NCI-H1694 treated with DMSO at 0.1 percent for 48 hours (cell line): ENCODE measurements at regions not wholly inside any gene's neighbourhood (a gene's known extent, or its start where the extent isn't known, plus 50 kb on each side); places are given as distances from the start of the nearest gene placed in this dataset.
"Not testable (repeated sequence)": the region's sequence is repeated elsewhere in the genome, so short reads cannot be mapped to it uniquely, and the experiment has no call there.

Source experiments
- DNase-seq: peaks from one replicate; lab custom pipeline; 2025; lab: John Stamatoyannopoulos, UW

DNA sequence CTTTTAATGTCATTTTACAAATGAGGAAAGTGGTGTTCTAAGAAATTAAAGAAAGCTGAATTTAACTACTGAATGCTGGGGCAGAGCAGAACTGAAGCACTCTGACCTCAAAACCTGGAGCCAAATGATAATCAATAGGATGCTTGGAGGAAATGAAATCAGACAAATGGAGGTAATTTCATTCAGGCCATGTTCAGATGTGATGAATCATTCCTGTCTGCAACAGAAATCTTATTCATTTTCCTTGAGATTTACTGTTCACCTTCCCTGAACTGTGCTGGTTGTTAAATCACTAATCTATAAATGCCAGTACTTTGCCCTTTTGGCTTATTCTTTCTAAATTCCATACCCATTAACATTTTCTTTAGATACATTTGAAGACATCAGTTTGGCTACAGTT lies 85.6 kb upstream of the SNX7 start:
- DNase-seq: no peak

DNA sequence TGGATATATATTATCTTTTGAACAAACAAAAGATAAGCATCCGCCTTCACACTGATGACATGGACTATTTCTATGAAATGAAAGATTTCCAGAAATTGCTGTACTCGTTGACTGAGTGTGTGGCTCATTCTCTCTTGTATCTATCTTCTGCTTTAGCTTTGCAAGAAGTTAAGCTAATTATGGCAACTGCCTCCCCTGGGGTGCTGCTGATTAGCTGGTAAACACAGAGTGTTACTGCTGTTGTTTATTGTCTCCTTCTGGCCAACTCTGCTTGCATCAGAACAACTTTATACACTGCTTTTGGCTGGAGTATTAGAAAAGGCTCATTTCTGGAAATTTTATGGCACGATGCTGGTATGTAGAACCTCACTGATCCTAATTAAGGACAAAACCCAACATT lies 95.6 kb upstream of the SNX7 start:
- no peak for DNase-seq

DNA sequence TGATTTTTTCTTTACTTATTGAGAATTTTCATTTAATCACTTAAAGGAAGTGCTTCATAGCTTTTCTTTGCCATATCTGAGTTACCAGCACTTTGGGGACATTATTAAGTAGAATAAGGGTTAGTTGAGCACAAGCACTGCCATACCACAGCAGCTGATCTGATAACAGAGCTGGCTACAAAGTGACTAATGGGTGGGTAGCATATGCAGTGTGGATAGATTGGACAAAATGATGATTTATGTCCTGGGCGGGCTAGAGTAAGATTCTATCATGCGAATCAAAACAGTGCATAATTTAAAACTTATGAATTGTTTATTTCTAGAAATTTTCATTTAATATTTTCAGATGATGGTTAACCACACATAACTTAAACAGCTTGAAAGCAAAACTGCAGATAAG lies 102.2 kb upstream of the SNX7 start:
- DNase-seq: no peak

DNA sequence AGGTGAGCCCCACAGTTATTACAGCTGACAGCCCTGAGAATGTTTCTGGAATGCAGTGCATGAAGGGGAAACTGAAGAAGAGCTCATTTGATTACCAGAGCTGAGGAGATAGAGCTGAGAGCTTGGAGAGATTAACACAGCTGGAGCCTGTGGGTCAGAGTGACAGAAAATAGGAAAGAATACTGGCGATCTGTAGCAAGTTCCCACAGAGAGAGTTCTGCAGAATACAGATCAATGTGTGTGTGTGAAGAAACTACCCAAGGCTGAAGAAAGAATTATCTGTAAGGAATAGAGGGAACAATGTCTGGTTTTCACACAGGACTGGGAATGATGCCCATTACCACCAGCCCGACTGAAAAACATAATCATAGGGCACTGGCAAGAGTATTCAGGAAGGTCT lies 103.6 kb upstream of the SNX7 start:
- DNase-seq: no peak

DNA sequence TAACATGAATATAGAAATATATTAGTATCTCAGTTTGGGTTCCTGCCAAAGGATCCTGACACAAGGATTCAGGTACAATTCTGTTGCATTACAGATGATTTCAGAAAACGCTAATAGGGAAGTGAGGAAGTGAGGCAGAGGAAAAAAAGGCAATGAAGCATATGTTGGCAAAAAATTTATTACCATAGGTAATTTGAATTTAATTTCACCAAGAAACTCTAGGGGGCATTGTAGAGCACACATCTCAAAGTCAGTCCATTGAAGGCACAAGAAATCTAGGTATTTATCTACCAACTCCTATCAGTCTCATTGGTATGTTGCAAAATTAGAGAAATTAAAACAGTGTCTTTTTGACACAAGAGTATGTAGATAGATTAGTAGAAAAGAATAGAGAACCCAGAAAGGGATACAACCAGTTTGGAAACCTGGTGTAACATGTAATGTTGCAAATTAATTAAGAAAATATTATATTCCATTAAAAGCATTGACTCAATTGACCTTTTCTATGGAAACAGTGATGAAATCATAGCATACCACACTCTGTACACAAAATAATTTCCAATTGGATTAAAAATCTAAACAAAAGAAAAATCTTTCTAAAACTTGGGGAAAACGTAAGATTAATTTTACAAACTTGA lies 104.9 kb upstream of the SNX7 start:
- DNase-seq: peak; percentile 8

DNA sequence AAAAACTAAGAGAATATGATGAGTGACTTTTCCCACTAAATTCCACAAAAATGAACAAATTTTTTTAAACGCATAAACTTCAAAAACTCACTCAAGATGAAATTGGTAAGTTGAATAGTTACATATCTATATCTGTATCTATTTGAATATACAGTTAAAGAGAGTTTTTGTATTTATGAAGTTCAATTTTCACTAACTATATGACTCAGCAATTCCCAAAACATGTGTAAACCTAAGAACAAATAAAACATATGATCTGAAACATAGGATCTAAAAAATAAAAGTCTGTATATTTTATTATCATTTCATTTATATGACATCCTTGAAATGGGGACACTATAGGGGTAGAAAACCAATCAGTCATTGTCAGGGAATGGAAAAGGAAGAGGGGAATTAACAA lies 105.7 kb upstream of the SNX7 start:
- DNase-seq: no peak

DNA sequence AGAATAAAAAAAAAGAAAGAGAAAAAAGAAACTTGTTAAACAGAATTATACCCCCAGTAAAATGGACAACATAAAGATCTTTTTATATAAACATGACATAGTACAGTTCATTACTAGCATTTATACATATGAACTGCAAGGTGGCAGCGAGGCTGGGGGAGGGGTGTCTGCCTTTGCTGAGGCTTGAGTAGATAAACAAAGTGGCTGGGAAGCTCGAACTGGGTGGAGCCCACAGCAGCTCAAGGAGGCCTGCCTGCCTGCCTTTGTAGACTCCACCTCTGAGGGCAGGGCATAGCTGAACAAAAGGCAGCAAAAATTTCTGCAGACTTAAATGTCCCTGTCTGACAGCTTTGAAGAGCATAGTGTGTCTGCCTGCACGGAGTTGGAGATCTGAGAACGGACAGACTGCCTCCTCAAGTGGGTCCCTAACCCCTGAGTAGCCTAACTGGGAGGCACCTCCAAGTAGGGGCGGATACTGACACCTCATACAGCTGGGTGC lies 108.9 kb upstream of the SNX7 start:
- DNase-seq: not testable (repeated sequence)

DNA sequence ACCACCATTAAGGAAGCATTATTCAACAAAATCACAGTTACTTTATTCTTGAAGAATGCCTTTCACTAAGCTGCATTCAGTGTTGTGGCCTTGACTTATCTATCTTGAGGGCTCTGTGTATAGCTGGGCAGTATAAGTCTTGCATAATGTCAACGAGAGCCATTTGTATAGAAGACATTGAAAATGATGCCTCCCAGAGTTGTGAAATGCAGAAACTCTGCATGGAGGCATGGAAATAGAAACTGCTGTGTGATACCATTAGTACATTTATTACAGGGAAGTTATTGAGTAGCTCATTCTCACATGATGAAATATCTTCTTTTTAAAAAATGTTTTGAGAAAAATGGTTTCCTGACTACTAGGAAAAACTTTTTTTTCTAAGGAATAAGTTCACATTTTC lies 111.4 kb upstream of the SNX7 start:
- DNase-seq: no peak

DNA sequence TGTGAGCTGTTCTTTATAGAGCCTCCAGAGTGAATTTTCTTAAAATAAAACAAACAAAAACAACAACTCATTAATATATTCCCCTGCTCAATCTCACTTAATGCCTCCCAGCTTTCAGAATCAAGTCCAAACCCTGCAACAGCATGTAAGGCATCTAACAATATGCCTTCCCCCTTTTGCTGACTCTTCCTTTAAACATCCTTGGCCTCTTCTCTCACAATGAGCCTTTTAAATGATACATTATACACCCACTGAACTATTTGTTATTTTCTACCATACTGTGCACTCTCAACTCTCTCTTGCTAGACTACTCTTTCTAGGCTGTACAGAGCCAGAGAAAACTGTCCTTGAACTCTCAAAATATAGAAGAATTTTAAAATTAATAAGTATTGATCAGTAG lies 115.2 kb upstream of the SNX7 start:
- no peak for DNase-seq

DNA sequence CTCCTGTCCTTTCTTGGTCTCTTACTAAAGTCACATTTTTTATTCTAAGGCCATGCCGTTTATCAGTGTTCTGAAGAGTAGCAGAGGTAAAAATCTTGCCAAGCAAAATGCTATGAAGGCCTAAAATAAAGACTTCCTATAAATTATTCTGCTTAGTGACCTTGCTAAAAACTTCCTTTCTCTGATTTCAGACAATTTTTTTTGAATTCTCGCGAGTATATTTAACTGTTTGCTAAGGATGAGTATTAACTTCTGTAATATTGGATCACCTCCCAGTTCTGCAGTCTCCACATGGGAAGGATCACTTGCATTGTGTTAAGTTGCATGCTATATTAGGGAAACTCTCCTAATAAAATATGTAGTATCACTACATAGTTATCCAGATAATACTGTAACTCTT lies 123.4 kb upstream of the SNX7 start:
- DNase-seq: no peak

DNA sequence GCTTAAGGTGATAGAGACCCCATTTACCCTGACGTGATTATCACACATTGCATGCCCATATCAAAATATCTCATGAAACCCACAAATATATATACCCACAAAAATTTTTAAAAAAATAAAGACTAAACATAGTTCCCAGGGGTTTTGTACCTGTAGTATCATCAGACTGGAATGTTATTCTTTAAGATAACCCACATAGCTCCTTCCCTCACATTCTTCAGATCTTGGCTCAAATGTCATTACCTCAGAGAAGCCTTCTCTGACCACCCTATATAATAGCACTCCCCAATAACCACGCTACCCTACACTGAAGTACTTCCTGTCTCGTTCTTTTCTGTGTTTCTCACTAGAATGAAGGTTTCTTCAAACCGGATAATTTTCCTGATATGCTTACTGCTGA lies 138.3 kb upstream of the SNX7 start:
- no peak for DNase-seq

DNA sequence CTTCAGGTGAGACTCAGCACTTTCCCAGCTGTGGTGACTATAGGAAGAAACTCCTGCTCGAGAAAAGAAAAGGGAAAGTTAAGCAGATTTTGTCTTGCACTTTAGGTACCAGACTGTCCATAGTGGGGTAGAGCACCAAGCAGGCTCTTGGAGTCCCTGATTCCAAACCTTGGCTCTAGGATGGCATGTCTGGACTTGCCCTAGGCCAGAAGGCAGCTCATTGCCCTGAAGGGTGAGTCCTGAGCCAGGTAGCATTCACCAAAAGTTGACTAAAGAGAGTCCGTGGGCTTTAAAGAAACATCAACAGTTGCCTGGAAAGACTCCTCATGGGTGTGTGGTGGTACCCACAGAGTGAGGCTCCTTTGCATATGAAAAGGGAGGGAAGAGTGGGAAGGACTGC lies 145.2 kb upstream of the SNX7 start:
- no peak for DNase-seq

DNA sequence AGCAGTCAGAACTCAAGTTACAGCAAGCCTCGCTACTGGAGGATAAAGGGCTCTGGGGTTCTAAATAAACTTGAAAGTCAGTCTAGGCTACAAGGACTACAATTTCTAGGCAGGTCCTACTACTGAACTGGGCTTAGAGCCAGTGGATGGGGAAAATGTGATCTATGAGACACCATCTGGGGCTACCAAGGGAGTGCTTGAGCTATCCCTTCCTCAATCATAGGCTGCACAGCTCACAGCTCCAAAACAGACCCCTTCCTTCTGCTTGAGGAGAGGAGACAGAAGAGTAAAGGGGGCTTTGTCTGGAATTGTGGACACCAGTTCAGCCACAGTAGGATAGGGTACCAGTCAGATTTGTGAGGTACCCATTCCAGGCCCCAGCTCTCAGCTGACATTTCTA lies 145.8 kb upstream of the SNX7 start:
- no peak for DNase-seq

DNA sequence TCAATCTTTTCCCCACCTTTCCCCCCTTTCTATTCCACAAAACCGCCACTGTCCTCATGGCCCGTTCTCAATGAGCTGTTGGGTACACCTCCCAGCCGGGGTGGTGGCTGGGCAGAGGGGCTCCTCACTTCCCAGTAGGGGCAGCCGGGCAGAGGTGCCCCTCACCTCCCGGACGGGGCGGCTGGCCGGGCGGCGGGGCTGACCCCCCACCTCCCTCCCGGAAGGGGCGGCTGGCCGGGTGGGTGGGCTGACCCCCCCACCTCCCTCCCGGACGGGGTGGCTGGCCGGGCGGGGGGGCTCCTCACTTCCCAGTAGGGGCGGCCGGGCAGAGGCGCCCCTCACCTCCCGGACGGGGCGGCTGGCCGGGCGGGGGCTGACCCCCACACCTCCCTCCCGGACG lies 149.3 kb upstream of the SNX7 start:
- DNase-seq: not testable (repeated sequence)

DNA sequence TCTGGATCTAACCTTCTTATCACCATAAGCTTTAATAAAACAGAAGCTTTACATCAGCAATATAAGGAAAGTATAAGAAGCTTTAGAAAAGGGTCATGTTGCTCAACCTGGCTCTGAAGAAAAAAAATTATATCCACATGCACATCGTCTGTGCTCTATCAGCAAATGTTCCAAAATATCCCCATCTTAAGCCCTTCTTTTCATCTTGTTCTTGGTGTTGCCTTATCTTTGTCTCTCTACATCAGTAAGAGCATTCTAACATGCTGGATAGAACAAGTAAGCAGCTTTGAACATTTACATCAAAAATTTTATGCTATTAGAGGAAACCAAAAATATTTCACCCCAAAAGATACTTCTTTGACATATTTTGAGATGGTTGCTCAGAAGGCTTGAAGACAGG lies 157.8 kb upstream of the SNX7 start:
- DNase-seq: no peak

DNA sequence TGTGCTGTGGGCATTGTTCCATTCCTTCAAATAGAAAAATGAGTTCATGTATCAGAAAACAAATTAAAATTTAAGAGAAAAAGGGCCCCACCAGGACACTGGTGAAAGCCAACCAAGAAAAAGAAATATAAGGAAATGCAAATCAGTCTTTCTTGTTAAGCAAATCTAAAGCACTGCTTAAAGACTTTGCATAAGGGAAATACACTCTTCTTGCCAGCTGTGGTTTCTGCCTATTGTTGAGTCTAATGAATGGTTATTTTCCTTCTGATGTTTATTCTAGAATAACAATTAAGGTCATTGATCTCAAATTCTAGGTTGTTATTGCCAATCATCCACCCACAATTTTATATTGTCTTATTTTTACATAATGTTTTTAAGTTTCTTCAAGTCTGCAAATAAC lies 158.6 kb upstream of the SNX7 start:
- no peak for DNase-seq

DNA sequence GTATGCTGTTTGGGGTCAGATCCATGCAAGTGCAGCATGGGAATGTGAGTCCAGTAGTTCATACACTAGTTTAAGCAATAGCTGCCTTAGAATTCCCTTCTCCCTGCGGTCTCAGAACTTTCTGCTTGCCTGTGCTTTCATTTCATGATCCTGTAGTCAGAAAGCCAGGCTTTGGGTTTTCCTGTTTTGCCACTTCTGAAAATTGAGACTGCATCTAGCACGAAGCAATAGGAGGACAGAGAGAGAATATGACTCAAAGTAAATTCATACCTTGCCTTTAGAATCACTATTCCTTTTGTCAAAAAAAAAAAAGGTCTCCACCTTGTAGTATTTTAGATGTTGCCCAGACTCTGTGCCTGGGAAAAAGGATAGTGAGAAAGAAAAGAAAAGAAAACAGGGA lies 161.2 kb upstream of the SNX7 start:
- no peak for DNase-seq

DNA sequence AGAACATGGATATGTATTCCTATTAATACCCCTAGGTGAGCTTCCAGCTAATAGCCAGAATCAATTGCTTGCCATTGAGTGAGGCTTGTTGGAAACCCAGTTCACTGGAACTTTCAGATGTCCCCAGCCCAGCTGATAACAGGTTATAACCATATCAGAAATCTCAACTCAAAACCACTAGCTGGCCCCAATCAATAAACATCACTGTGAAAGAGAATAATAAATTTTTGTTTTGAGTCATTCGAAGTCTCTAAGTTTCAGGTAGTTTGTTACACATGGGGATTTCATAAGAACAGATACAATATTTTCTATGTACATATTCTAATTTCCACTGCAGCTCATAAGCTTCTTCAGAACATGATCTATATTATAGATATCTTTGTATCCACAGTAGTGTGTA lies 162.9 kb upstream of the SNX7 start:
- no peak for DNase-seq

DNA sequence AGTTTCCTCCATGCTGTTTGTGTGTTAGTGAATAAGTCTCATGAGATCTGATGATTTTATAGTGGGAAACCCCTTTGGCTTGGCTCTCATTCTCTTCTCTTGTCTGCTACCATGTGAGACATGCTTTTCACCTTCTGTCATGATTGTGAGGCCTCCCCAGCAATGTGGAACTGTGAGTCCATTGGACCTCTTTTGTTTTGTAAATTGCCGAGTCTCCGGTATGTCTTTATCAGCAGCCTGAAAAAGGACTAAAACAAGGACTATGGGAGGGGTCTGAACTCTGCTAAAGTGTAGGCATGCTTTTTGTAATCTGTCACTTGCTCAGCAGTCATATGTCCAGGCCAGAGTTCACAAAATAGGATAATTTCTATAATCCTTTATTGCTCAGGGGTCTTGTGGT lies 164.0 kb upstream of the SNX7 start:
- no peak for DNase-seq

DNA sequence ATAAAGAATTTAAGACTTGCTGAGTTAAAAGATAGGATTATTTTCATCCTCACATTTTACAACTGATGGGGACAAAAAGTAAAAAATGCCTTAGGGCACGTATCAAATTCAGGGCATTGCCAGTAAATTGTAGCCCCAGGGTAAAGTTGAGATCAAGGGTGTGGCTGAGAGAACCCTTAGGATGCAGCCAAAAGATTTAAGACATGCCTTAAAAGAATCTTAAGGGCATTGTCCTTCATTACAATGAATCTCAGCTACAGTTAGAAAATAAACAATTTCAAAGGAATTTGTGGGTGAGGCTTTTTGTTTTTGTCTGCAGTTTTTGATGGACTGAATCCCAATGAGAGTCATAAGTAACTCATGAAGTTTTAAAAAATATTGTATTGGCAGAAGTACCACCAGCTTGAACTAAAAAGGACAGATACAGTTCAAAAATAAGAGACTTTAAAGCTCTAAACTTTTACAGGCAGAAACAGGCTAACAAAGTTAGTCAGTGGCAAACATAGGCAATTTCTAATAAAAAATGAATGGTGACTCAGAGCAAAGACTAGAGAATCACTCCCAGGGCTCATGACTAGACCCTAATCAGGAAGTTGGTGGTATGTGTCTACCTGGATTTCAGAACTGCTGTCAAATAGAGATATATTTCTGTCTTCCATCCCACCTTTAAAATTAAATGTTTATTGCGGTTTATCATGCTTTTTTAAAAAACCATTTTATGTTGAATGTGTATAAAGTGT lies 165.1 kb upstream of the SNX7 start:
- no peak for DNase-seq

DNA sequence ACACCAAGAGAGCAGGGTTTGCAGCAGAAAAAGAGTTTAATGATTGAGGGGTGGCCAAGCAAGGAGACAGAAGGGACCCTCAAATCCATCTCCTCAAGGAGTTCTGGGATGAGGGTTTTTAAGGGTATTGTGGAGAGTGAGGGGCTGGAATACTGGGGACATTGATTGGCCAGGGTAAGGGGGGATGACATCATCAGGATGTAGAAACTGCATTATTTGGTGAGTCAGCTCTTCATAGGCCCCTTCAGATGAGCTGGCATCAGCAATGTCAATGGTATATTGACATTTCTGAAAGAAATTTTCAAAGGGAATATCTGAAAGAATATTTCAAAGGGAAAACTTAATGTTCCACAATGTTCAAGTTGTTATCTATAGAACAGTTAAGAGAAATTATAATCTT lies 168.1 kb upstream of the SNX7 start:
- DNase-seq: no peak

DNA sequence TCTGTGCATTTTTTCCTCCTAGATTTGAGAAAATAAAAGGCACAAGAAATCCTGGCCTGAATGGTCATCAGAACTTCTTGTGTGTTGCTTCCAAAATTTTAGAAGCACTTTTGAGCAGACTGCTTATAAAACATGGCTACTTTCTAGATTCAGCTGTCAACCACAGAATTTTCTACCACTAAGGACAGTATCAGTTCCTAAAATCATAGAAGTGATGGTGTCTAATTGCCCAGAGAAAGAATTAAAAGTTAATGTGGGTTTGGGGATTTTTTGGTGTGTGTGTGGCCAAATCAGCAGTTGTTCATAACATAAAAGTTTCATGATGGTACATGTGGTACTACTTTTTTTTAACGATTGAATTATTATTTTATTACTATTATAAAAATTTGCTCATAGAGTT lies 171.4 kb upstream of the SNX7 start:
- DNase-seq: no peak

DNA sequence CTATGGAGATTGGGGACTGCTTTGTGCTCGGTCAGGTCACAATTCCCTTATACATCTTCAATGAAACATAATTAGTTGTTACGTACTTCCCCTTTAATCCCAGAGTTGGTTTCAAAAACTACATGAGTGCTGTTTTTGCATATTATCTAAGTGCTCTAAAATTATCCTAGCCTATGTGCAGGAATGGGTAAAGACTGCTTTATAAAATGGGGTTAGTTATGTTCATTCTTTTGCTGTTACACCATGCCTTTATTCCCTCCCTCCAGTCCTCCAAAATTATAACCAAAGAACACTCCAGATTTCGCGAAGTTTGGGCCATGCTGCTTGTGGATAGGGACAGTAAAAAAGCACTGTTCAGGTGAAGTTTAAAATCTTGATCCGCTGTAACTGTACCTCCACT lies 173.9 kb upstream of the SNX7 start:
- no peak for DNase-seq

DNA sequence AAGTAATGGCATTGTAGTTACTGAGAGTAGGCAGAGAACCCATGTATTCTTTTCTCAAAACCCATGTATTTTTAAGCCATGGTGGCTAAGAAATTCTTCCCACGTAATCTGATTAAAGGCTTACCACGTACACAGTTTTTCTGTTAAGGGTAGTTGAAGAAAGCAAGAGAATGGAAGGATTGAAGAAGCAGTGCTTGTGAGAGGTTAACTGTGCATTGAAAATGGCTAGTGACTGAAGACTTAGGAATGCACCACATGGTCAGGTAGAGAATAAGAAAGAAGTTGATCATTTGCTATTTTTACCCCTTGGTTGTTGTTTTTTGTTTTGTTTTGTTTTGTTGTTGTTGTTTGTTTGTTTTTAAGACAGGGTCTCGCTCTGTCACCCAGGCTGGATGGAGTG lies 178.9 kb upstream of the SNX7 start:
- DNase-seq: no peak
